Kidney glomerular epithelial cell (primary cell): ENCODE measurements at regions not wholly inside any gene's neighbourhood (a gene's known extent, or its start where the extent isn't known, plus 50 kb on each side); places are given as distances from the start of the nearest gene placed in this dataset.

Experiments
- DNase-seq: peaks from one replicate; lab custom pipeline; 2025; lab: John Stamatoyannopoulos, UW

- no peak for DNase-seq
Measured at GRCh38 chr12:85509081-85509856, 229.2 kb downstream of the ALX1 start.

GRCh38 chr12:85509857-85510256 lies 229.8 kb downstream of the ALX1 start:
- DNase-seq = no peak

- no peak for DNase-seq
Measured at GRCh38 chr12:85516039-85516438, 236.0 kb downstream of the ALX1 start.

GRCh38 chr12:85516667-85517325 lies 236.8 kb downstream of the ALX1 start:
- no peak for DNase-seq

GRCh38 chr12:85519163-85519562 lies 239.1 kb downstream of the ALX1 start:
- DNase-seq = no peak

GRCh38 chr12:85523197-85523596 lies 243.2 kb downstream of the ALX1 start:
- no peak for DNase-seq

GRCh38 chr12:85527192-85527591 lies 247.2 kb downstream of the ALX1 start:
- DNase-seq = no peak

GRCh38 chr12:85529896-85530295 lies 249.9 kb downstream of the ALX1 start:
- DNase-seq = no peak

GRCh38 chr12:85530456-85530855 lies 250.4 kb downstream of the ALX1 start:
- no peak for DNase-seq

GRCh38 chr12:85531341-85531740 lies 251.3 kb downstream of the ALX1 start:
- DNase-seq = no peak

- no peak for DNase-seq
Measured at GRCh38 chr12:85549640-85550039, 269.6 kb downstream of the ALX1 start.

- no peak for DNase-seq
Measured at GRCh38 chr12:85550924-85551323, 270.9 kb downstream of the ALX1 start.

- no peak for DNase-seq
Measured at GRCh38 chr12:85552461-85552860, 272.4 kb downstream of the ALX1 start.

- DNase-seq = no peak
Measured at GRCh38 chr12:85557850-85558249, 277.8 kb downstream of the ALX1 start.

- DNase-seq = no peak
Measured at GRCh38 chr12:85558684-85559083, 277.5 kb downstream of the RASSF9 start.

- no peak for DNase-seq
Measured at GRCh38 chr12:85559127-85559526, 277.1 kb downstream of the RASSF9 start.

- no peak for DNase-seq
Measured at GRCh38 chr12:85559536-85559935, 276.7 kb downstream of the RASSF9 start.

GRCh38 chr12:85562765-85563164 lies 273.4 kb downstream of the RASSF9 start:
- DNase-seq = no peak

- DNase-seq = no peak
Measured at GRCh38 chr12:85564786-85565185, 271.4 kb downstream of the RASSF9 start.

- no peak for DNase-seq
Measured at GRCh38 chr12:85568395-85569103, 267.7 kb downstream of the RASSF9 start.

GRCh38 chr12:85569261-85569660 lies 266.9 kb downstream of the RASSF9 start:
- no peak for DNase-seq

GRCh38 chr12:85572956-85573355 lies 263.3 kb downstream of the RASSF9 start:
- DNase-seq = no peak

GRCh38 chr12:85573635-85574214 lies 262.5 kb downstream of the RASSF9 start:
- no peak for DNase-seq
